Endothelial cell of umbilical vein (primary cell): ENCODE measurements at regions not wholly inside any gene's neighbourhood (a gene's known extent, or its start where the extent isn't known, plus 50 kb on each side); places are given as distances from the start of the nearest gene placed in this dataset.

Source experiments
- BruUV-seq: library from RNA; stranded (reverse); fragments of 400-500 nt; replicated peaks from 2 replicates; lab custom pipeline; 2021; lab: Mats Ljungman, UMichigan
- CTCF ChIA-PET: fragments of 300-600, 350-600 bp; sonication (Branson Sonifier 250); formaldehyde crosslinking; loops from one replicate; lab custom pipeline; 2021; ENCODE audit warnings: antibody characterized with exemption, inconsistent platforms; lab: Charles Lee
- POLR2A ChIA-PET: fragments of 300-600, 350-600 bp; sonication (Branson Sonifier 250); formaldehyde crosslinking; loops from one replicate; lab custom pipeline; 2021; ENCODE audit warnings: antibody characterized with exemption, inconsistent platforms; lab: Charles Lee
- DNase-seq: peaks from one replicate; pipeline ENCODE4 v3.0.0-alpha.2; 2011; ENCODE audit warnings: low read depth, low spot score
- FAIRE-seq: peaks from 2 replicates; lab custom pipeline; 2011; peaks lifted over from hg19 to GRCh38; lab: Jason Lieb, UNC
- H2AFZ ChIP-seq: 2 replicates; pipeline ENCODE4 v1.6.0; 2012; ENCODE audit warnings: low read depth, low read length, control low read depth, inconsistent platforms
- H3K27ac ChIP-seq: 2 replicates; pipeline ENCODE4 v1.5.1; 2011; ENCODE audit warnings: low read depth, mild to moderate bottlenecking, control low read depth, low read length, moderate library complexity; ENCODE audit not compliant: insufficient read depth
- H3K27me3 ChIP-seq, 2 experiments: 2 replicates each; pipeline versions ENCODE4 v1.6.0 to v1.6.1; 2011; ENCODE audit warnings: low read length in 2 of 2, mixed read lengths in 1 of 2; ENCODE audit not compliant: control insufficient read depth in 2 of 2, insufficient read depth in 2 of 2
- H3K36me3 ChIP-seq, 2 experiments: 2 replicates in 1 of 2; 3 replicates in 1 of 2; pipeline ENCODE4 v1.5.1; 2011; ENCODE audit warnings: low read length in 2 of 2, mild to moderate bottlenecking in 1 of 2, moderate library complexity in 1 of 2; ENCODE audit not compliant: control insufficient read depth in 2 of 2, insufficient read depth in 2 of 2; ENCODE audit errors: extremely low read depth in 1 of 2
- H3K4me1 ChIP-seq: 3 replicates; pipeline ENCODE4 v1.5.1; 2011; ENCODE audit warnings: mild to moderate bottlenecking, low read length; ENCODE audit not compliant: control insufficient read depth, insufficient read depth; ENCODE audit errors: extremely low read depth
- H3K4me2 ChIP-seq: 2 replicates; pipeline ENCODE4 v1.6.1; 2011; ENCODE audit warnings: low read length, control low read depth, mixed read lengths; ENCODE audit not compliant: insufficient read depth
- H3K4me3 ChIP-seq, 3 experiments: fragments of 200-600 bp in 1 of 3; sonication (generic), shearing (Covaris generic) in 1 of 3; replicated peaks in 1 of 3; 2 replicates each; pipeline ENCODE4 v1.5.1; 2011 to 2016; ENCODE audit warnings: control low read depth in 3 of 3, low read length in 3 of 3, mild to moderate bottlenecking in 2 of 3, inconsistent platforms in 1 of 3, low read depth in 1 of 3, moderate library complexity in 1 of 3; ENCODE audit not compliant: insufficient read depth in 1 of 3
- H3K79me2 ChIP-seq: 2 replicates; pipeline ENCODE4 v1.6.0; 2012; ENCODE audit warnings: low read length, inconsistent platforms; ENCODE audit not compliant: control insufficient read depth, insufficient read depth
- H3K9ac ChIP-seq: replicated peaks from 2 replicates; pipeline ENCODE3; 2011; ENCODE audit warnings: low read length, control low read depth; ENCODE audit not compliant: insufficient read depth; ENCODE audit errors: extremely low read depth
- H3K9me1 ChIP-seq: replicated peaks from 3 replicates; pipeline ENCODE4 v1.6.0; 2011; ENCODE audit warnings: mild to moderate bottlenecking, low read length; ENCODE audit not compliant: control insufficient read depth, insufficient read depth; ENCODE audit errors: extremely low read depth
- H3K9me3 ChIP-seq: replicated peaks from 2 replicates; pipeline ENCODE4 v1.5.1; 2012; ENCODE audit warnings: low read length, inconsistent platforms; ENCODE audit not compliant: control insufficient read depth, insufficient read depth
- H4K20me1 ChIP-seq: replicated peaks from 2 replicates; pipeline ENCODE3; 2011; ENCODE audit warnings: mild to moderate bottlenecking, low read length; ENCODE audit not compliant: control insufficient read depth, insufficient read depth; ENCODE audit errors: extremely low read depth
- CTCF ChIP-seq, 2 donors: IDR thresholded peaks; 1 replicate in 1 of 2; 2 replicates in 1 of 2; pipeline ENCODE4 v1.5.1; 2011; ENCODE audit warnings: low read length in 2 of 2, mild to moderate bottlenecking in 2 of 2, moderate library complexity in 2 of 2, control low read depth in 1 of 2, inconsistent platforms in 1 of 2, low read depth in 1 of 2; ENCODE audit not compliant: insufficient read depth in 1 of 2; ENCODE audit errors: extremely low read depth in 1 of 2
- EZH2 ChIP-seq: IDR thresholded peaks from 2 replicates; pipeline ENCODE4 v1.6.1; 2012; ENCODE audit warnings: borderline replicate concordance, low read depth, mild to moderate bottlenecking, moderate library complexity, low read length, inconsistent platforms; ENCODE audit not compliant: severe bottlenecking
- FOS ChIP-seq: IDR thresholded peaks from 2 replicates; pipeline ENCODE4 v1.6.1; 2011; ENCODE audit warnings: mild to moderate bottlenecking, low read length, moderate library complexity, borderline replicate concordance; ENCODE audit not compliant: insufficient read depth
- GATA2 ChIP-seq: IDR thresholded peaks from 2 replicates; pipeline ENCODE4 v1.7.0; 2011; ENCODE audit warnings: low read depth, mild to moderate bottlenecking, moderate library complexity, mixed read lengths, low read length; ENCODE audit not compliant: insufficient read length, insufficient read depth
- JUN ChIP-seq: IDR thresholded peaks from 2 replicates; pipeline ENCODE4 v1.6.1; 2011; ENCODE audit warnings: borderline replicate concordance, low read depth; ENCODE audit not compliant: insufficient read length, insufficient read depth
- MYC ChIP-seq: IDR thresholded peaks from one replicate; pipeline ENCODE4 v1.6.1; 2011; ENCODE audit warnings: mild to moderate bottlenecking, low read depth, low read length
- POLR2AphosphoS5 ChIP-seq: IDR thresholded peaks from 2 replicates; pipeline ENCODE4 v1.6.1; 2012; ENCODE audit warnings: low read depth, mild to moderate bottlenecking, control low read depth, low read length, moderate library complexity; ENCODE audit not compliant: insufficient read depth
- dilution Hi-C: fragments of 300-500 bp; cut with MboI; formaldehyde crosslinking; loops from one replicate; pipeline ENCODE4 v1.15.0; 2019; ENCODE audit warnings: low sequenced_read_pairs; ENCODE audit not compliant: extremely low pct_ligation_motif_present
- intact Hi-C: fragments of 100-400 bp; cut with micrococcal nuclease; formaldehyde crosslinking; loops from one replicate; pipeline ENCODE4 v1.10.0; 2022

- H3K79me2 ChIP-seq: no peaks in the 10 kb centered on the region
- peaks cover 2% of the 10 kb centered on the region for H3K9me3 ChIP-seq
- ChIA-PET POLR2A (no interaction called here), CTCF (no interaction called here)
- no peak overlapping the region for H3K4me2 ChIP-seq
- no peak overlapping the region for H2AFZ ChIP-seq
- FAIRE-seq (no peak), DNase-seq (no peak)
- intact Hi-C loops (no loop called here), dilution Hi-C loops (no loop called here)
- no peaks in the 10 kb centered on the region for H3K27me3 ChIP-seq
- H3K4me3 ChIP-seq: no peak overlapping the region
- H3K9ac ChIP-seq: no peak overlapping the region
- H3K9me1 ChIP-seq: no peaks in the 10 kb centered on the region
- TF ChIP-seq CTCF (IDR thresholded peaks at IDR 0.05; ENCODE audit: extremely low read depth in 1 of 2, insufficient read depth in 1 of 2, low read depth in 1 of 2, low read length in 2 of 2) (no peak), GATA2 (no peak)
- no peak overlapping the region for H3K27ac ChIP-seq
- BruUV-seq: no TSS peak
- H4K20me1 ChIP-seq: no peaks in the 10 kb centered on the region
- H3K4me1 ChIP-seq: no peaks in the 10 kb centered on the region
- no peaks in the 10 kb centered on the region for H3K36me3 ChIP-seq
These were observed 293.9 kb downstream of the RAB28 start for GRCh38 chr4:13190093-13190721.

- no peak for FAIRE-seq
- H3K4me1 ChIP-seq: no peaks in the 10 kb centered on the region
- no peak overlapping the region for H3K27ac ChIP-seq
- ChIA-PET CTCF (no interaction called here), POLR2A (no interaction called here)
- H3K9me1 ChIP-seq: no peaks in the 10 kb centered on the region
- no peak for DNase-seq
- peaks cover 2% of the 10 kb centered on the region for H3K9me3 ChIP-seq
- H3K36me3 ChIP-seq: no peaks in the 10 kb centered on the region
- no peaks in the 10 kb centered on the region for H4K20me1 ChIP-seq
- H3K9ac ChIP-seq: no peak overlapping the region
- no peaks in the 10 kb centered on the region for H3K27me3 ChIP-seq
- no peak overlapping the region for H3K4me3 ChIP-seq
- TF ChIP-seq GATA2 (no peak), EZH2 (no peak), CTCF (IDR thresholded peaks at IDR 0.05; ENCODE audit: extremely low read depth in 1 of 2, insufficient read depth in 1 of 2, low read depth in 1 of 2, low read length in 2 of 2) (no peak), JUN (no peak), POLR2AphosphoS5 (no peak), FOS (no peak), MYC (no peak)
- dilution Hi-C loops (no loop called here), intact Hi-C loops (no loop called here)
- no TSS peak for BruUV-seq
- no peak overlapping the region for H2AFZ ChIP-seq
- no peaks in the 10 kb centered on the region for H3K79me2 ChIP-seq
- no peak overlapping the region for H3K4me2 ChIP-seq
These were observed 299.9 kb downstream of the RAB28 start for GRCh38 chr4:13184199-13184598.
